ENCODE measurements at regions not wholly inside any gene's neighbourhood (a gene's known extent, or its start where the extent isn't known, plus 50 kb on each side); places are given as distances from the start of the nearest gene placed in this dataset.
"Not testable (repeated sequence)": the region's sequence is repeated elsewhere in the genome, so short reads cannot be mapped to it uniquely, and the experiment has no call there.

DNA sequence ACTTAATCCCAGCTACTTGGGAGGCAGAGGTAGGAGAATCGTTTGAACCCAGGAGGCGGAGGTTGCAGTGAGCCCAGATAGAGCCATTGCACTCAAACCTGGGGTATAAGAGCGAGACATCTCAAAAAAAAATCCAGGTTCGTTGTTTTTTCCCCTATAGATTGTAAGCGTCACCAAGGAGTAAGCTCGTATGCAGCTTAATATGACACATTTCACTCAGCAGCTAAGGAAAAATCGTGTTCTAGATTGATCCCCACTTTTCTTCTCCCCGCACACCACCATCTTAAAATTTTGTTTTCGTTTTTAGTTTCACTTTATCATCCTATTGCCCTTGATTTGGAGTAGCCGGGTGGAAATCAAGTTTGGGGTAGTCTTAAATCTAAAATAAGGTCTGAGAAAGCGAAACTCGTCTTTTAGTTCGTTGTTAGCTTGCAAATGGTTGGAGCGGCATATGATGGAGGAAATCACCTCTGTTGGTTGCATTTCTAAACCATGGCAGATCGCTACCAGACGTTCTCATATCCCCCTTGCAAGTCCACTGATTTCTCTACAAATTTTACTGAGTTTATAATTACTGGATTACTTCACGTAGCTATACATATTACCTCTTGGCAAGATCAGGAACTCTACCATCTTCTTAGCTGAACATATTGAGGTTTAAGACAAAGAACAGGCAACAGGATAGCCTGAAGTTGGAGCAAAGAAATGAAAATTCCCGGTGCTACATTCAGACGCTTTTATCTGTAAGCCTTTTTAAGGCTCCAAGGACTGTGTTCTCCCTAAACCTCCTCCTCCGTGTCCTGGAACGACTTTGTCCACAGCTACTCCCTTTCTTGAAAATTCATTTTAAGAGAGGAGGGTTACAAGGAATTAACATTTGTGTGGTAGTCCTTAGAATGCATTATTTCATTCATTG lies 91.1 kb upstream of the BTN3A2 start:
- CTCF ChIA-PET, result interaction anchor here (0.6 to 3.8 kb wide), 11 partner anchors 9 to 248 kb away, joined by 3 to 25 read pairs (median 4); a partner anchor contains a TSS
- Mint-ChIP-seq H3K36me3 (no peaks in the 10 kb centered on the region), H3K27me3 (no peaks in the 10 kb centered on the region), H3K27ac (no peak overlapping the region), H3K4me3 (no peak overlapping the region), H3K9me3 (no peaks in the 10 kb centered on the region), H3K4me1 (peaks cover 20 to 26% (median 21%) of the 10 kb centered on the region in 3 donors)
- peak in 28 of 35 experiments; percentile 6 to 83 (median 30) for DNase-seq
- no peaks in the 10 kb centered on the region for H3K36me3 ChIP-seq (ENCODE audit: control insufficient read depth in 2 of 2, extremely low read depth in 1 of 2, insufficient read depth in 1 of 2, low read length in 1 of 2)
- 2% methylated on average over 7 of the region's 21 CpGs for WGBS (ENCODE audit: insufficient coverage)
- peak overlapping the region; percentile 92 for H3K27ac ChIP-seq (ENCODE audit: low read length)
- peak overlapping the region; percentile 68 to 83 for H3K4me3 ChIP-seq (ENCODE audit: control insufficient read depth in 1 of 2, extremely low read depth in 1 of 2, low read length in 1 of 2)
- no peaks in the 10 kb centered on the region for H3K9me3 ChIP-seq
- ATAC-seq (replicated peaks in 1 of 4), result peak; percentile 5 to 37 (median 12)
- H3K27me3 ChIP-seq (replicated peaks in 1 of 2; ENCODE audit: control insufficient read depth in 2 of 2, extremely low read depth in 1 of 2, insufficient read depth in 2 of 2, low read length in 1 of 2), result no peaks in the 10 kb centered on the region
- POLR2A ChIA-PET, result interaction anchor here (0.6 to 4.0 kb wide), 31 partner anchors 10 to 1867 kb away, joined by 3 to 91 read pairs (median 6); a partner anchor contains a TSS
- peaks cover 18 to 31% of the 10 kb centered on the region in 2 experiments for H3K4me1 ChIP-seq (ENCODE audit: control insufficient read depth in 1 of 2, extremely low read depth in 1 of 2, insufficient read depth in 2 of 2, low read length in 2 of 2)

- H3K9me3 ChIP-seq, result no peaks in the 10 kb centered on the region
- H3K4me3 ChIP-seq (ENCODE audit: control insufficient read depth in 1 of 2, extremely low read depth in 1 of 2, low read length in 1 of 2), result no peak overlapping the region
- no peaks in the 10 kb centered on the region for H3K27me3 Mint-ChIP-seq
- peaks cover 15 to 16% (median 16%) of the 10 kb centered on the region in 3 donors for H3K4me1 Mint-ChIP-seq
- CTCF ChIA-PET, result interaction anchor here (0.7 to 3.8 kb wide), 3 partner anchors 9 to 347 kb away, joined by 3 to 25 read pairs (median 5); a partner anchor contains a TSS
- peaks cover 3% of the 10 kb centered on the region for H3K36me3 Mint-ChIP-seq
- H3K36me3 ChIP-seq (ENCODE audit: control insufficient read depth in 2 of 2, extremely low read depth in 1 of 2, insufficient read depth in 1 of 2, low read length in 1 of 2), result no peaks in the 10 kb centered on the region
- ATAC-seq (replicated peaks in 1 of 4) (no peak), DNase-seq (no peak)
- H3K4me3 Mint-ChIP-seq, result no peak overlapping the region
- H3K9me3 Mint-ChIP-seq, result no peaks in the 10 kb centered on the region
- H3K4me1 ChIP-seq (ENCODE audit: control insufficient read depth in 1 of 2, extremely low read depth in 1 of 2, insufficient read depth in 2 of 2, low read length in 2 of 2), result peaks cover 16 to 29% of the 10 kb centered on the region in 2 experiments
- POLR2A ChIA-PET, result interaction anchor here (0.7 kb wide), 2 partner anchors 45 to 60 kb away, joined by 4 to 6 read pairs; no protein-coding TSS in a partner anchor
- H3K27ac Mint-ChIP-seq, result no peak overlapping the region
- WGBS (ENCODE audit: insufficient coverage), result no CpG with 5 or more reads among the region's 2 CpGs
- H3K27me3 ChIP-seq (replicated peaks in 1 of 2; ENCODE audit: control insufficient read depth in 2 of 2, extremely low read depth in 1 of 2, insufficient read depth in 2 of 2, low read length in 1 of 2), result no peaks in the 10 kb centered on the region
- no peak overlapping the region for H3K27ac ChIP-seq (ENCODE audit: low read length)
Observed at GRCh38 chr6:26275663-26276062, 89.3 kb upstream of the BTN3A2 start.

GRCh38 chr6:26276841-26277648 lies 88.0 kb upstream of the BTN3A2 start:
- ATAC-seq (replicated peaks in 1 of 4) (no peak), DNase-seq (no peak)
- Mint-ChIP-seq H3K4me1 (peaks cover 2 to 5% (median 3%) of the 10 kb centered on the region in 3 donors), H3K4me3 (no peak overlapping the region), H3K9me3 (no peaks in the 10 kb centered on the region), H3K36me3 (peaks cover 10% of the 10 kb centered on the region), H3K27me3 (no peaks in the 10 kb centered on the region), H3K27ac (no peak overlapping the region)
- no peaks in the 10 kb centered on the region for H3K9me3 ChIP-seq
- H3K36me3 ChIP-seq (ENCODE audit: control insufficient read depth in 2 of 2, extremely low read depth in 1 of 2, insufficient read depth in 1 of 2, low read length in 1 of 2), result no peaks in the 10 kb centered on the region
- no CpG with 5 or more reads among the region's 6 CpGs for WGBS (ENCODE audit: insufficient coverage)
- no peak overlapping the region for H3K27ac ChIP-seq (ENCODE audit: low read length)
- H3K4me3 ChIP-seq (ENCODE audit: control insufficient read depth in 1 of 2, extremely low read depth in 1 of 2, low read length in 1 of 2), result no peak overlapping the region
- POLR2A ChIA-PET, result interaction anchor here in 1 of 2 donors (0.5 kb wide), 1 partner anchor 16 kb away, joined by 4 read pairs; no protein-coding TSS in a partner anchor
- H3K27me3 ChIP-seq (replicated peaks in 1 of 2; ENCODE audit: control insufficient read depth in 2 of 2, extremely low read depth in 1 of 2, insufficient read depth in 2 of 2, low read length in 1 of 2), result no peaks in the 10 kb centered on the region
- CTCF ChIA-PET, result interaction anchor here in 1 of 2 donors (0.6 to 1.3 kb wide), 2 partner anchors 11 to 26 kb away, joined by 3 to 4 read pairs; a partner anchor contains a TSS
- H3K4me1 ChIP-seq (ENCODE audit: control insufficient read depth in 1 of 2, extremely low read depth in 1 of 2, insufficient read depth in 2 of 2, low read length in 2 of 2), result peaks cover 11 to 16% of the 10 kb centered on the region in 2 experiments

GRCh38 chr6:26278536-26278935 lies 86.5 kb upstream of the BTN3A2 start:
- H3K9me3 Mint-ChIP-seq, result no peaks in the 10 kb centered on the region
- Histone ChIP-seq H3K27me3 (replicated peaks in 1 of 2; ENCODE audit: control insufficient read depth in 2 of 2, extremely low read depth in 1 of 2, insufficient read depth in 2 of 2, low read length in 1 of 2) (no peaks in the 10 kb centered on the region), H3K4me3 (ENCODE audit: control insufficient read depth in 1 of 2, extremely low read depth in 1 of 2, low read length in 1 of 2) (no peak overlapping the region), H3K27ac (ENCODE audit: low read length) (no peak overlapping the region), H3K9me3 (no peaks in the 10 kb centered on the region), H3K4me1 (ENCODE audit: control insufficient read depth in 1 of 2, extremely low read depth in 1 of 2, insufficient read depth in 2 of 2, low read length in 2 of 2) (peaks cover 14% of the 10 kb centered on the region in 2 experiments), H3K36me3 (ENCODE audit: control insufficient read depth in 2 of 2, extremely low read depth in 1 of 2, insufficient read depth in 1 of 2, low read length in 1 of 2) (no peaks in the 10 kb centered on the region)
- ChIA-PET CTCF (interaction anchor here in 1 of 2 donors (1.3 kb wide), 1 partner anchor 27 kb away, joined by 4 read pairs; a partner anchor contains a TSS), POLR2A (no interaction called here)
- peaks cover 10% of the 10 kb centered on the region for H3K36me3 Mint-ChIP-seq
- no CpG with 5 or more reads among the region's 1 CpG for WGBS (ENCODE audit: insufficient coverage)
- DNase-seq, result no peak
- no peaks in the 10 kb centered on the region for H3K27me3 Mint-ChIP-seq
- H3K4me1 Mint-ChIP-seq, result peaks cover 13 to 17% (median 14%) of the 10 kb centered on the region in 3 donors
- H3K4me3 Mint-ChIP-seq, result no peak overlapping the region
- H3K27ac Mint-ChIP-seq, result no peak overlapping the region
- no peak for ATAC-seq (replicated peaks in 1 of 4)

- Mint-ChIP-seq H3K36me3 (peaks cover 10% of the 10 kb centered on the region), H3K4me1 (peaks cover 20 to 22% (median 22%) of the 10 kb centered on the region in 3 donors)
- not testable (repeated sequence) for H3K4me3 ChIP-seq (ENCODE audit: control insufficient read depth in 1 of 2, extremely low read depth in 1 of 2, low read length in 1 of 2); H3K27me3 ChIP-seq (replicated peaks in 1 of 2; ENCODE audit: control insufficient read depth in 2 of 2, extremely low read depth in 1 of 2, insufficient read depth in 2 of 2, low read length in 1 of 2); H3K9me3 ChIP-seq; H3K27ac ChIP-seq (ENCODE audit: low read length); H3K27me3 Mint-ChIP-seq; H3K4me3 Mint-ChIP-seq; ATAC-seq (replicated peaks in 1 of 4); DNase-seq; H3K9me3 Mint-ChIP-seq; H3K27ac Mint-ChIP-seq; H3K36me3 ChIP-seq (ENCODE audit: control insufficient read depth in 2 of 2, extremely low read depth in 1 of 2, insufficient read depth in 1 of 2, low read length in 1 of 2)
- ChIA-PET CTCF (interaction anchor here in 1 of 2 donors (0.6 kb wide), 1 partner anchor 15 kb away, joined by 3 read pairs; no protein-coding TSS in a partner anchor), POLR2A (interaction anchor here in 1 of 2 donors (0.6 kb wide), 1 partner anchor 1065 kb away, joined by 3 read pairs; no protein-coding TSS in a partner anchor)
- H3K4me1 ChIP-seq (ENCODE audit: control insufficient read depth in 1 of 2, extremely low read depth in 1 of 2, insufficient read depth in 2 of 2, low read length in 2 of 2), result peaks cover 16 to 19% of the 10 kb centered on the region in 2 experiments
- no CpG with 5 or more reads among the region's 5 CpGs for WGBS (ENCODE audit: insufficient coverage)
Observed at GRCh38 chr6:26279371-26279770, 85.6 kb upstream of the BTN3A2 start.

DNA sequence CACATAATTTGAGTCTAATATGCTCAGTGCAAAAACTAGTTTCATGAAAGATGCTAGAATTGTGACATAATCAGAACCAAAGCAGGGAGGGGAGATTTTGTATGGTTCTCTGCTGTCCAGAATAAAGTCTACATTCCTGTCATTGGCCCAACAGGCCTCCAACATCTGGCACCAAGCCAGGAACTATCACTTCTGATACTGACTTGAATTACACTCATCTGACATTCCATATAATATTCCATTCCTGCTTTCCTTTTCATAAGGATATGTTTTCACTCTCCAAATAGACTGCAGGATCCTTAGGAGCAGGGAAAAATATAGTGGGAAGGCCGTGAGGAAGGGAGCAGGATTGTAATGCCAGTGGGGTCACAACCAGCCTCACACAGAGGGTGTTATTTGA lies 84.6 kb upstream of the BTN3A2 start:
- H3K9me3 Mint-ChIP-seq, result no peaks in the 10 kb centered on the region
- peaks cover 24 to 31% (median 26%) of the 10 kb centered on the region in 3 donors for H3K4me1 Mint-ChIP-seq
- peaks cover 10% of the 10 kb centered on the region for H3K36me3 Mint-ChIP-seq
- H3K4me1 ChIP-seq (ENCODE audit: control insufficient read depth in 1 of 2, extremely low read depth in 1 of 2, insufficient read depth in 2 of 2, low read length in 2 of 2), result peaks cover 12 to 19% of the 10 kb centered on the region in 2 experiments
- ATAC-seq (replicated peaks in 1 of 4) (no peak), DNase-seq (no peak)
- POLR2A ChIA-PET, result interaction anchor here in 1 of 2 donors (0.7 to 1.0 kb wide), 2 partner anchors 10 to 105 kb away, joined by 3 to 4 read pairs; a partner anchor contains a TSS
- H3K27ac Mint-ChIP-seq, result no peak overlapping the region
- CTCF ChIA-PET, result no interaction called here
- no peaks in the 10 kb centered on the region for H3K36me3 ChIP-seq (ENCODE audit: control insufficient read depth in 2 of 2, extremely low read depth in 1 of 2, insufficient read depth in 1 of 2, low read length in 1 of 2)
- no peaks in the 10 kb centered on the region for H3K9me3 ChIP-seq
- H3K27me3 ChIP-seq (replicated peaks in 1 of 2; ENCODE audit: control insufficient read depth in 2 of 2, extremely low read depth in 1 of 2, insufficient read depth in 2 of 2, low read length in 1 of 2), result no peaks in the 10 kb centered on the region
- no CpG with 5 or more reads among the region's 1 CpG for WGBS (ENCODE audit: insufficient coverage)
- no peak overlapping the region for H3K27ac ChIP-seq (ENCODE audit: low read length)
- H3K4me3 ChIP-seq (ENCODE audit: control insufficient read depth in 1 of 2, extremely low read depth in 1 of 2, low read length in 1 of 2), result no peak overlapping the region
- no peaks in the 10 kb centered on the region for H3K27me3 Mint-ChIP-seq
- no peak overlapping the region for H3K4me3 Mint-ChIP-seq
